OCI-LY1 (cell line): ENCODE measurements at regions not wholly inside any gene's neighbourhood (a gene's known extent, or its start where the extent isn't known, plus 50 kb on each side); places are given as distances from the start of the nearest gene placed in this dataset.

Experiments
- H2AFZ ChIP-seq: fragments of 200-600 bp; sonication (generic), shearing (Covaris generic); 2 replicates; pipeline ENCODE4 v1.6.0; 2014; ENCODE audit warnings: antibody characterized with exemption, mild to moderate bottlenecking, low read length
- H3F3A ChIP-seq: fragments of 200-600 bp; sonication (generic), shearing (Covaris generic); 2 replicates; pipeline ENCODE4 v1.6.0; 2014; ENCODE audit warnings: mild to moderate bottlenecking, antibody characterized with exemption, low read length, moderate library complexity; ENCODE audit not compliant: insufficient read depth
- H3K27ac ChIP-seq: fragments of 200-600 bp; sonication (generic); 2 replicates; pipeline ENCODE4 v1.5.1; 2014; ENCODE audit warnings: low read length, mixed run types, mild to moderate bottlenecking, low read depth; ENCODE audit not compliant: poor library complexity, severe bottlenecking
- H3K27me3 ChIP-seq: fragments of 200-600 bp; sonication (generic); 2 replicates; pipeline ENCODE4 v1.6.0; 2014; ENCODE audit warnings: antibody characterized with exemption, mild to moderate bottlenecking, low read length, moderate library complexity; ENCODE audit not compliant: insufficient read depth
- H3K36me3 ChIP-seq: fragments of 200-600 bp; sonication (generic); 2 replicates; pipeline ENCODE4 v1.6.1; 2014; ENCODE audit warnings: mild to moderate bottlenecking, antibody characterized with exemption, low read length, moderate library complexity, mixed read lengths; ENCODE audit not compliant: insufficient read depth
- H3K4me1 ChIP-seq: fragments of 200-600 bp; sonication (generic); 2 replicates; pipeline ENCODE4 v1.5.1; 2014; ENCODE audit warnings: mild to moderate bottlenecking, low read length, moderate library complexity; ENCODE audit not compliant: insufficient read depth, severe bottlenecking
- H3K4me2 ChIP-seq: fragments of 200-600 bp; sonication (generic), shearing (Covaris generic); 2 replicates; pipeline ENCODE4 v1.6.1; 2014; ENCODE audit warnings: low read length
- H3K4me3 ChIP-seq: fragments of 200-600 bp; sonication (generic); 2 replicates; pipeline ENCODE4 v1.5.1; 2014; ENCODE audit warnings: low read length, low read depth, mild to moderate bottlenecking, mixed read lengths; ENCODE audit not compliant: poor library complexity, severe bottlenecking
- H3K79me2 ChIP-seq: fragments of 200-600 bp; shearing (Covaris generic); 2 replicates; pipeline ENCODE4 v1.6.1; 2016; ENCODE audit warnings: mixed run types, low read length, mixed read lengths; ENCODE audit not compliant: insufficient read depth
- H3K9ac ChIP-seq: fragments of 200-600 bp; sonication (generic), shearing (Covaris generic); 2 replicates; pipeline ENCODE4 v1.6.1; 2014; ENCODE audit warnings: mild to moderate bottlenecking, low read length, mixed read lengths
- H3K9me2 ChIP-seq: fragments of 200-600 bp; sonication (generic), shearing (Covaris generic); 2 replicates; pipeline ENCODE4 v1.6.1; 2014; ENCODE audit warnings: low read depth, mild to moderate bottlenecking, low read length, mixed read lengths
- H3K9me3 ChIP-seq: fragments of 200-600 bp; shearing (Covaris generic); 2 replicates; pipeline ENCODE4 v1.6.1; 2014; ENCODE audit warnings: low read length, mixed read lengths
- H4K20me1 ChIP-seq: fragments of 200-600 bp; sonication (generic), shearing (Covaris generic); 2 replicates; pipeline ENCODE4 v1.6.0; 2016; ENCODE audit warnings: mild to moderate bottlenecking, low read length; ENCODE audit not compliant: insufficient read depth
- EZH2 ChIP-seq: fragments of 200-600 bp; sonication (generic), shearing (Covaris generic); IDR thresholded peaks from 2 replicates; pipeline ENCODE4 v1.8.0; 2017; ENCODE audit warnings: borderline replicate concordance, mixed run types, mild to moderate bottlenecking, antibody characterized with exemption, low read length, moderate library complexity, mixed read lengths
- TF ChIP-seq, protein P1 (sequence below): fragments of 200-600 bp; sonication (generic), shearing (Covaris generic); IDR thresholded peaks from 2 replicates; pipeline ENCODE4 v1.5.1; 2017; ENCODE audit warnings: mild to moderate bottlenecking, antibody characterized with exemption, low read length, moderate library complexity, mixed read lengths

DNA sequence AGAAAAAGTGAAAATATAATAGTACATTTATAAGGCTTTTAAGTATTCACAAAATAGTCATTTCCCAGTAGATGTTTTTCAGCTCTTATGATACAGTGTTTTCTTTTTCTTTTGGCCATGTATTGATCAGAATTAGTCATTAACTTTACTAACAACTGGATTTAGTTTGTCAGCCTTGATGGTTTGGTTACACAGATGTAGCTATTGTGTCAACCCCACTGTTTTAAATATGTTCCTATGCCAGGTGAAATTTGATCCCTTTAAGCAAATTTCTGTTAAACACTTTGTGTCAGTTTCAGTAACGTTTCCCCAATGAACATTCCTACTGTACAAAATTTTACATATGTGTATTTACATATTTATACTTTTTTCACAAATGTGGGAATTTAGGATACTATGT lies 261.5 kb upstream of the STARD13 start:
- no peak overlapping the region for H3K4me2 ChIP-seq
- no peaks in the 10 kb centered on the region for H3K27me3 ChIP-seq
- H3F3A ChIP-seq, result no peaks in the 10 kb centered on the region
- H3K36me3 ChIP-seq, result no peaks in the 10 kb centered on the region
- H3K9me2 ChIP-seq, result no peaks in the 10 kb centered on the region
- TF ChIP-seq EZH2, result no peak
- TF ChIP-seq, protein P1, sequence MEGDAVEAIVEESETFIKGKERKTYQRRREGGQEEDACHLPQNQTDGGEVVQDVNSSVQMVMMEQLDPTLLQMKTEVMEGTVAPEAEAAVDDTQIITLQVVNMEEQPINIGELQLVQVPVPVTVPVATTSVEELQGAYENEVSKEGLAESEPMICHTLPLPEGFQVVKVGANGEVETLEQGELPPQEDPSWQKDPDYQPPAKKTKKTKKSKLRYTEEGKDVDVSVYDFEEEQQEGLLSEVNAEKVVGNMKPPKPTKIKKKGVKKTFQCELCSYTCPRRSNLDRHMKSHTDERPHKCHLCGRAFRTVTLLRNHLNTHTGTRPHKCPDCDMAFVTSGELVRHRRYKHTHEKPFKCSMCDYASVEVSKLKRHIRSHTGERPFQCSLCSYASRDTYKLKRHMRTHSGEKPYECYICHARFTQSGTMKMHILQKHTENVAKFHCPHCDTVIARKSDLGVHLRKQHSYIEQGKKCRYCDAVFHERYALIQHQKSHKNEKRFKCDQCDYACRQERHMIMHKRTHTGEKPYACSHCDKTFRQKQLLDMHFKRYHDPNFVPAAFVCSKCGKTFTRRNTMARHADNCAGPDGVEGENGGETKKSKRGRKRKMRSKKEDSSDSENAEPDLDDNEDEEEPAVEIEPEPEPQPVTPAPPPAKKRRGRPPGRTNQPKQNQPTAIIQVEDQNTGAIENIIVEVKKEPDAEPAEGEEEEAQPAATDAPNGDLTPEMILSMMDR, result no peak
- H2AFZ ChIP-seq, result no peak overlapping the region
- no peaks in the 10 kb centered on the region for H3K79me2 ChIP-seq
- no peaks in the 10 kb centered on the region for H4K20me1 ChIP-seq
- no peak overlapping the region for H3K4me3 ChIP-seq
- no peak overlapping the region for H3K9ac ChIP-seq
- H3K27ac ChIP-seq, result no peak overlapping the region
- peaks cover 26% of the 10 kb centered on the region for H3K4me1 ChIP-seq
- H3K9me3 ChIP-seq, result no peaks in the 10 kb centered on the region

DNA sequence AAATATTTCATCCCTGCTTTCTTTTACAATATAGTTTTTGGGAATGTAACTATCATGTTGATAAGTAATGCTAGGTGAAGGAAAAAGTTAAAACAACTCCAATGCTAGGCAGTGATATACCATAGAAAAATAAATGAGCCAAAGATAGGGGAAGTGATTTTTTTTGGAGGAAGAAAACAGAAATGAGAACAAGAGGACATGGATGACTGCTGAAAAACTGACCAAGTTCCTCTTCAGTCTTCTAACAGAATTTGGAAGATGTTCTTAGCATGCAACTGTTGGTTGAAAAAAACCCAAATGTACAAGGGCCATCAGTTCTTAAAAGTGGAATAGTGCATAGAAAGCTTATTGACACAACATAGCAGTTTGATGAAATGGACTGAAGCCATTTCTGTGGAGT lies 262.5 kb upstream of the STARD13 start:
- H3K36me3 ChIP-seq, result no peaks in the 10 kb centered on the region
- H3K4me2 ChIP-seq, result no peak overlapping the region
- no peaks in the 10 kb centered on the region for H3F3A ChIP-seq
- no peak overlapping the region for H2AFZ ChIP-seq
- no peaks in the 10 kb centered on the region for H4K20me1 ChIP-seq
- no peak for TF ChIP-seq EZH2
- TF ChIP-seq, protein P1, result no peak
- H3K4me3 ChIP-seq, result no peak overlapping the region
- no peaks in the 10 kb centered on the region for H3K9me2 ChIP-seq
- H3K9ac ChIP-seq, result no peak overlapping the region
- H3K4me1 ChIP-seq, result peaks cover 23% of the 10 kb centered on the region
- H3K79me2 ChIP-seq, result no peaks in the 10 kb centered on the region
- H3K27ac ChIP-seq, result peak overlapping the region; percentile 59
- no peaks in the 10 kb centered on the region for H3K27me3 ChIP-seq
- H3K9me3 ChIP-seq, result no peaks in the 10 kb centered on the region

DNA sequence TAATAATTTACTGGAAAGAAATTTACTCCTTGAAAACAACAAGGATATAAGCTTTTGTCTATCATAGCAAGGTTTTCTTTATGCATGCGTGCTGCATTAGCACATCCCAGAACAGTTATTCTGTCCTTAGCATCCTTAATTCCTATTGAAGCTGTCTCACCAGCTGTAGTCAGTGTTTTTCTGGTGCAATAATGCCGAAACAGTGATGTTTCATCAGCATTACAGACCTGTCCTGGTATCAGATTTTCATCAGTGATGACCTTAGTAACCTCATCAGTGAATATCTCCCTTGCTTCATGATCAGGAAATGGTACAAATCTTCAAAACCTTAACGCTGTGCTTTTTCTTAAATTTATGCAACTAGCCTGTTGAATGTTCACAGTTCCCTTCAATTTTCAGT lies 264.7 kb upstream of the STARD13 start:
- Histone ChIP-seq H3F3A (no peaks in the 10 kb centered on the region), H2AFZ (no peak overlapping the region), H3K4me1 (peaks cover 7% of the 10 kb centered on the region), H3K9me3 (no peaks in the 10 kb centered on the region), H3K9me2 (no peaks in the 10 kb centered on the region), H4K20me1 (no peaks in the 10 kb centered on the region), H3K4me2 (no peak overlapping the region), H3K27me3 (no peaks in the 10 kb centered on the region), H3K36me3 (no peaks in the 10 kb centered on the region), H3K79me2 (no peaks in the 10 kb centered on the region), H3K4me3 (no peak overlapping the region), H3K27ac (no peak overlapping the region), H3K9ac (no peak overlapping the region)
- no peak for TF ChIP-seq EZH2
- TF ChIP-seq, protein P1, result no peak
